OCI-M2 (cell line): ENCODE measurements at regions not wholly inside any gene's neighbourhood (a gene's known extent, or its start where the extent isn't known, plus 50 kb on each side); places are given as distances from the start of the nearest gene placed in this dataset.

Experiments
- DNase-seq: peaks from one replicate; lab custom pipeline; 2025; ENCODE audit not compliant: unreplicated experiment; lab: John Stamatoyannopoulos, UW

GRCh38 chr15:95298729-95299128 is 1031.8 kb upstream of the NR2F2 start:
- no peak for DNase-seq

DNA sequence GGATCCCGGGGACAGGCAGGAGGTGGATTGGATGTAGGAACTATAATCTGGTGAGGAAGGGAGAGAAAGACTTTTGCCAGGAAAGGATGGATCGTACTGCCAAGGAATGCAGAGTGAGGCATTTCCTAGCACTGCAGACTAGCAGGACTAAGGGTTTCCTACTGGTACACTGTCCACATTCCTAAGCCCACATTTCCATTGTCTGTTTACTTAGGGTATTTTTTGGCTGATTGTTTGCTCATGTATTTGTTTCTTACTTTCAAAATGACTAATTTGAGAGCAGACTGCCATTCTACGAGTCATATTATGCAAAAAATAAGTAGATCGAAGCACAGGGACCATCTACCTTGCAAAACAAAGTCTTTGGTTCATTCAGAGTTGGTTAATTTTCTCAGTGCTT is 1029.5 kb upstream of the NR2F2 start:
- DNase-seq: no peak

GRCh38 chr15:95302206-95302605 is 1028.3 kb upstream of the NR2F2 start:
- DNase-seq: no peak

DNA sequence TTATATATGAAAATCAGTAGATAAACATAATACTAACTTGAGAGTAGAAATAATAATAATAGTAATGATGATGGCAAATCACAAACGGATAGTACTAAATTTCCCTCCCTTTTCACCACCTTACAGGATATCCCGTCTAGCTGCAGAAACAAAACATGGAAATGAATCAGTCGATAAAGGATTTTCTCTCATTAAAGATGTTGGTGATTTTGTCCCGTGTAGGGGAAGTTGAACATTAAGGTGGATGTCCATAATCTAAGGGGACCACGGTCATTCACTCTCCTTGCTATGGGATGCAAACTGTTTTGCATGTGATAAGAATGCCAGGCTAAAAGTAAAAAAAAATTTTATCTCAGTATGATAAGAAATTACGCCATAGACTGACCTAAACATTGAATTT is 1027.7 kb upstream of the NR2F2 start:
- no peak for DNase-seq

DNA sequence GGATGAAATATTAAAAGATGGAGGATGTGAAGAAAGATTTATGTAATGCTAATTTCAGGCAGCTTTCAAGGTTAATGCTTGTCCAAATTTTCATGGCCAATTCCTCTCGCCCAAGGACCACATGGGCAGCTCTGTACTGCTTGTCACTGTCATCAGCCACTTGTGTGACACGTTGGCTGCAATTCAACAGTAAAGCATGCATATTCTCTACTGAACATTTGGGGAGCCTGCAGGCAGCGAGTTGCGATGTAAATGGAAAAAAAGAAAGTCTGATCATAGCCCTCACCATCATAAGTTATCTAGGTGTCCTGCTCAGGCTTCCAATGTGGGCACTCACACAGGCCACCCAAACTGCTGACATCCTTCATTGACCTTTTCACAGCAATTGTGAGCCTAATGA is 1026.8 kb upstream of the NR2F2 start:
- DNase-seq: no peak

GRCh38 chr15:95304151-95304946 is 1026.2 kb upstream of the NR2F2 start:
- no peak for DNase-seq

- DNase-seq: no peak
Measured at GRCh38 chr15:95304947-95305400, 1025.5 kb upstream of the NR2F2 start.

DNA sequence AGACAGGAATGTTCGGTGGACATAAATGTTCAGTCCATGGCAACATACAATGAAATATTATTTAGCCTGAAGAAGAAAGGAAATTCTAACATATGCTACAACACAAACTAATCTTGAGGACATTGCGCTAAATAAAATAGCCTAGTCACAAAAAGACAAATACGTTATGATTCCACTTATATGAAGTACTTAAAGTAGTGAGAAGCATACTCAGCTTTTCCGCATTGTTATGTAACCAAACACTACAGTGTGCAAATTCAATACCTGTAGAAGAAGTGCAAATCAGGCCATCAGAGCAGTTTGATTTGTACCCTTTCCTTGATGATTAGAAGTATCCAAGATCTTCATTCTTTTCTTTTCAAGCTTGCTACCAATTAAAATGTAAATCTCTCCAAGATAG is 1023.4 kb upstream of the NR2F2 start:
- DNase-seq: no peak

- DNase-seq: no peak
Measured at GRCh38 chr15:95319242-95319641, 1011.3 kb upstream of the NR2F2 start.

DNA sequence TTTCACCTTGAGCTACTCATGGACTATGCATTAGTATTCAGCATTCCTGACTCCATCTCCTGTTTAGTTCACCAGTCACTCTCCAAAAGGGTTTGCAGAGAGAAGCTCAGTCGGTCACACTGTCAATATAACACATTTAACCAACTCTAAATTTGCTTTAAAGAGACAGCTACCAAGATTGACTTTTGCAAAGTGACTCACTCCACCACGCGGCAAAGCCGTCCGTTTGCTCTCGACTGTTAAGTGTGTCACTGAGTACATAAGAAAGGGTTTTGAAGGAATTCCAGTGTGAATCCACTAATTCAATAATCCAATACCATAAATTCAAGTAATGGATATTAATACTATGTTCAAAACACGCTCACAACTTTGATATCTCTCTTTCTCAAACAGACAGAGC is 1006.7 kb upstream of the NR2F2 start:
- no peak for DNase-seq

- no peak for DNase-seq
Measured at GRCh38 chr15:95324656-95325055, 1005.8 kb upstream of the NR2F2 start.

- DNase-seq: no peak
Measured at GRCh38 chr15:95325763-95326404, 1004.6 kb upstream of the NR2F2 start.

DNA sequence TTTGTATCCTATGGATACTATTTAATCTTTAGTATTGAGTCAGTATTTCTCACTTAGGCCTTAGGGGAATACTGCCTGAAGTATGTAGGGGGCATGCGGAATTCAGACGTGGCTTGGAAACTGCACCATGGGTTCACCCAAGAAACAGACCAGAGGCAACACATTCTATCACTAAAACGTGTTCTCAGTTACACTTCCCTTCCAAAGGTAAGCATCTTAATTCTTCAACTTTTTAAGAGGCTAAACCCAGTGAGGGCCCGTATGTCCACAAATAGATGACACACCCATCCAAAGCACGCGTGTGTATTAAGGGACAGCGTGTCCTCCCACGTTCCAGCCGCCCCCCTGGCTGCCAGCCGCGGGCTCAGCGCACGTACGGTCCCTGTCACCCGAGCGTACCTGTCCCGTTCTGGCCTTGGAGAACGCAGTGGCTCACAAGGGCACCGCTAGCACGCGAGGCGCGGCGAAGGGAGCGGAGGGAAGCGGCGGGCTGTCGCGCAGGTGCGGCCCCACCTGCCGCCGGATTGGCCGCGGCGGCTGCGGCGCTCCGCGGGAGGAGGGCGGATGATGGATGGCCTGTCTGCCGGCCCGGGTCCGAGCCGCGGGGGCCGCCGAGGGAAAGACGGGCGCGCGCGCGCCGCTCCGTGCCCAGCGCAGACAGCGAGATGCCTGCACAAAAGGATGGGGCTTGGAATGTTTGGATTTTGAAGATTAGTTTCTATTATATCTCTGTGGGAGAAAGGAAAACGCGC is 1003.9 kb upstream of the NR2F2 start:
- DNase-seq: no peak

GRCh38 chr15:95327183-95327525 is 1003.3 kb upstream of the NR2F2 start:
- no peak for DNase-seq

DNA sequence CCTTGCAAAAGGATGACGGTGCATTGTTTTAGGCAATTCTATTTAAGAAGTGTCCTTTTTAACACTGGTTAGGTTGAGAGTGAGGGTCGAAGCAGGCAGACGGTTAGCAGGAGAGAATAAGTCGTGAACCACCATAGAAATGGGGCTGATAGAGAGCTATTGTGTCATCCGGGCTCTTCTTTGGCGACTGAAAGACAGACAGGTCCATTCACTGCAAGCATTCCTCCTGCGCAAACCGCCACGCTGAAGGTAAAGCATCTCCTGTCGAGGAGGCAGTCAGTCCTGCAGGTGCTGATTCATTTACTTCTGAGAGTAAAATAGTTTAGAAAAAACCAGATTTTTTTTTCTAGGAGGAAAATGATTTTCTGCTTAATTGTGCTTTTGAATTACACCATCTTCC is 1002.8 kb upstream of the NR2F2 start:
- no peak for DNase-seq

DNA sequence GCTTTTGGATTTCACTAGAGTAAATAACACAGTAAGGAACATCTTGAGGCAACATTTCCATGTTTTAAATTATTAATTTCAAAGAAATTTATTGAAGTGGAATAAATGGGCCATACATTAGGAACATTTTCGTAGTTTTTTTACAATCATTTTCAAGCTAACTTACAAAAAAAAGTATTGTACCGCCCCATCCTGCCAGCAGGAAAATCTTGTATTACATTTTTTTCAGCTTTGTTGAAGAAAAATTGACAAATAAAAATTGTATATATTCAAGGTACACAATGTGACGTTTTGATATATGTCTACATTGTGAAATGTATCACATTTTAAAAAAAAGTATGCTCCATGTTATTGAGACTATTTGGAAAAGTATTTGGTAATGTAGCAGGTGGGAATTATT is 1001.9 kb upstream of the NR2F2 start:
- no peak for DNase-seq

DNA sequence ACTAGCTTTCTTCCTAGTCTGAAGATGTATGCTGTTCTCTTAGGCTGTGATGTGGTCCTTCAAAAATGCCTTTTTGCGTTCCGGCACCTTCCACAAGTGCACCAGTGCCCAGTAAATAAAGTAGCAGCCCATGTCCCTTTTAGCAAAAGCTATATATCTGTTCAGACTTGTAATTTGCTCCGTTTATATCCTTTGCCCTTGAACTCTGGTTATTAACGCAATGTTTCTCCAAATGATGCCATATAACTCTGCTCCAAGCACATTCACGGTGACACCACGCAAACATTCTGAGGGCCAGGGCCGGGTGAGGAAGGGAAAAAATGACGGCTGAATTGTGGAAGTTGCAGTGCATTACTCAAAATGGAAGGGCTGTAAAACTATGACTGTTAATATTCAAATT is 1001.1 kb upstream of the NR2F2 start:
- no peak for DNase-seq

GRCh38 chr15:95341686-95342085 is 988.8 kb upstream of the NR2F2 start:
- no peak for DNase-seq

- DNase-seq: no peak
Measured at GRCh38 chr15:95345867-95346266, 984.6 kb upstream of the NR2F2 start.

GRCh38 chr15:95346721-95347475 is 983.6 kb upstream of the NR2F2 start:
- no peak for DNase-seq

GRCh38 chr15:95347837-95348236 is 982.7 kb upstream of the NR2F2 start:
- no peak for DNase-seq
